Thyroid gland (tissue), 4 donors: ENCODE measurements at regions not wholly inside any gene's neighbourhood (a gene's known extent, or its start where the extent isn't known, plus 50 kb on each side); places are given as distances from the start of the nearest gene placed in this dataset.

Source experiments
- CTCF ChIP-seq, 6 experiments: fragments of 200-600 bp in 3 of 6; fragments of 450-650 bp in 3 of 6; sonication (generic) in 3 of 6; IDR thresholded peaks; one replicate each; pipeline ENCODE4 v1.5.1; 2016 to 2019; ENCODE audit warnings: antibody characterized with exemption in 6 of 6, mild to moderate bottlenecking in 2 of 6, inconsistent platforms in 1 of 6, moderate library complexity in 1 of 6
- POLR2A ChIP-seq, 2 donors: fragments of 450-650 bp; IDR thresholded peaks; one replicate each; pipeline ENCODE4 v1.6.1; 2017; ENCODE audit warnings: antibody characterized with exemption in 2 of 2, mild to moderate bottlenecking in 2 of 2, moderate library complexity in 1 of 2

- TF ChIP-seq CTCF (IDR thresholded peaks at IDR 0.05) (no peak), POLR2A (IDR thresholded peaks at IDR 0.05) (no peak)
Measured at GRCh38 chr10:3648170-3648569, 136.8 kb downstream of the KLF6 start.
